CD14-positive monocyte (primary cell): ENCODE measurements at regions not wholly inside any gene's neighbourhood (a gene's known extent, or its start where the extent isn't known, plus 50 kb on each side); places are given as distances from the start of the nearest gene placed in this dataset.

Experiments
- DNase-seq, 3 donors: peaks; one replicate each; pipeline ENCODE4 v3.0.0-alpha.2; 2011 to 2022
- H2AFZ ChIP-seq: 2 replicates; pipeline ENCODE4 v1.6.0; 2012; ENCODE audit warnings: mild to moderate bottlenecking, low read depth, low read length, inconsistent platforms; ENCODE audit not compliant: insufficient read depth, poor library complexity, severe bottlenecking
- H3K27ac ChIP-seq, 2 donors: 1 replicate in 1 of 2; 2 replicates in 1 of 2; pipeline ENCODE4 v1.5.1; 2012 to 2013; ENCODE audit warnings: low read length in 2 of 2, control low read depth in 1 of 2, inconsistent platforms in 1 of 2, low read depth in 1 of 2, mild to moderate bottlenecking in 1 of 2
- H3K27me3 ChIP-seq, 2 donors: one replicate each; pipeline versions ENCODE4 v1.6.0 to v1.6.1; 2011 to 2013; ENCODE audit warnings: low read length in 2 of 2; ENCODE audit not compliant: control insufficient read depth in 2 of 2, insufficient read depth in 2 of 2
- H3K36me3 ChIP-seq, 2 donors: replicated peaks in 1 of 2; 1 replicate in 1 of 2; 2 replicates in 1 of 2; pipeline versions ENCODE4 v1.5.1 to v1.6.1; 2012 to 2013; ENCODE audit warnings: low read length in 2 of 2, control low read depth in 1 of 2, inconsistent platforms in 1 of 2, mild to moderate bottlenecking in 1 of 2; ENCODE audit not compliant: insufficient read depth in 2 of 2, control insufficient read depth in 1 of 2
- H3K4me1 ChIP-seq, 2 donors: 1 replicate in 1 of 2; 2 replicates in 1 of 2; pipeline versions ENCODE4 v1.5.1 to v1.6.1; 2012 to 2013; ENCODE audit warnings: low read length in 2 of 2, control low read depth in 1 of 2, inconsistent platforms in 1 of 2, mild to moderate bottlenecking in 1 of 2, moderate library complexity in 1 of 2; ENCODE audit not compliant: insufficient read depth in 2 of 2, control insufficient read depth in 1 of 2
- H3K4me2 ChIP-seq: replicated peaks from 2 replicates; pipeline ENCODE3; 2012; ENCODE audit warnings: low read length, moderate library complexity, mild to moderate bottlenecking; ENCODE audit not compliant: poor library complexity, severe bottlenecking; ENCODE audit errors: extremely low read depth
- H3K4me3 ChIP-seq, 3 experiments: fragments of 200-600 bp in 1 of 3; sonication (generic) in 1 of 3; replicated peaks in 1 of 3; 1 replicate in 2 of 3; 2 replicates in 1 of 3; pipeline ENCODE4 v1.5.1; 2011 to 2013; ENCODE audit warnings: low read length in 3 of 3, mild to moderate bottlenecking in 3 of 3, control low read depth in 2 of 3, low read depth in 2 of 3, inconsistent platforms in 1 of 3, moderate library complexity in 1 of 3
- H3K79me2 ChIP-seq: 2 replicates; pipeline ENCODE4 v1.6.0; 2012; ENCODE audit warnings: mild to moderate bottlenecking, control low read depth, inconsistent platforms, low read length, moderate library complexity; ENCODE audit not compliant: insufficient read depth
- H3K9ac ChIP-seq: 2 replicates; pipeline ENCODE4 v1.6.0; 2017; ENCODE audit warnings: low read length, mild to moderate bottlenecking; ENCODE audit not compliant: insufficient read depth, poor library complexity, severe bottlenecking
- H3K9me3 ChIP-seq, 2 donors: replicated peaks in 1 of 2; 1 replicate in 1 of 2; 2 replicates in 1 of 2; pipeline versions ENCODE4 v1.5.1 to v1.6.1; 2012 to 2013; ENCODE audit warnings: low read length in 2 of 2, control low read depth in 1 of 2; ENCODE audit not compliant: control insufficient read depth in 1 of 2, insufficient read depth in 1 of 2
- H4K20me1 ChIP-seq: 2 replicates; pipeline ENCODE4 v1.6.0; 2012; ENCODE audit warnings: mild to moderate bottlenecking, low read length, control low read depth, moderate library complexity; ENCODE audit not compliant: insufficient read depth
- H3K27ac Mint-ChIP-seq, 7 donors: one replicate each; pipeline ENCODE4 v1.8.0; 2020; ENCODE audit warnings: mild to moderate bottlenecking in 7 of 7, mixed read lengths in 7 of 7, moderate library complexity in 6 of 7, inconsistent platforms in 2 of 7
- H3K27me3 Mint-ChIP-seq, 3 donors: one replicate each; pipeline ENCODE4 v1.8.0; 2021 to 2022; ENCODE audit warnings: low read depth in 3 of 3, mild to moderate bottlenecking in 3 of 3, mixed read lengths in 3 of 3, moderate library complexity in 3 of 3, inconsistent platforms in 1 of 3
- H3K36me3 Mint-ChIP-seq, 2 donors: one replicate each; pipeline ENCODE4 v1.8.0; 2020; ENCODE audit warnings: mixed read lengths in 2 of 2, inconsistent platforms in 1 of 2, mild to moderate bottlenecking in 1 of 2
- H3K4me1 Mint-ChIP-seq: one replicate; pipeline ENCODE4 v1.8.0; 2020; ENCODE audit warnings: mild to moderate bottlenecking, mixed read lengths
- H3K4me3 Mint-ChIP-seq, 2 donors: one replicate each; pipeline ENCODE4 v1.8.0; 2020; ENCODE audit warnings: mild to moderate bottlenecking in 2 of 2, mixed read lengths in 2 of 2, moderate library complexity in 1 of 2
- H3K9me3 Mint-ChIP-seq, 7 donors: one replicate each; pipeline ENCODE4 v1.8.0; 2020 to 2022; ENCODE audit warnings: mixed read lengths in 7 of 7, mild to moderate bottlenecking in 6 of 7, moderate library complexity in 6 of 7, inconsistent platforms in 2 of 7
- WGBS: methylation state at CpG from one replicate; pipeline ENCODE4 v1.1.5; 2013; ENCODE audit warnings: missing lambda C conversion rate; ENCODE audit not compliant: insufficient coverage; 5-methylcytosine and 5-hydroxymethylcytosine counted together
- intact Hi-C, 2 donors: fragments of 100-400 bp; cut with micrococcal nuclease; formaldehyde crosslinking; loops; one replicate each; pipeline versions ENCODE4 v1.15.0 to v1.15.1; 2023
- TF ChIP-seq, protein P1 (sequence below): fragments of 200-600 bp; IDR thresholded peaks from one replicate; pipeline ENCODE4 v1.8.0; 2022; ENCODE audit warnings: antibody characterized with exemption, mild to moderate bottlenecking

DNA sequence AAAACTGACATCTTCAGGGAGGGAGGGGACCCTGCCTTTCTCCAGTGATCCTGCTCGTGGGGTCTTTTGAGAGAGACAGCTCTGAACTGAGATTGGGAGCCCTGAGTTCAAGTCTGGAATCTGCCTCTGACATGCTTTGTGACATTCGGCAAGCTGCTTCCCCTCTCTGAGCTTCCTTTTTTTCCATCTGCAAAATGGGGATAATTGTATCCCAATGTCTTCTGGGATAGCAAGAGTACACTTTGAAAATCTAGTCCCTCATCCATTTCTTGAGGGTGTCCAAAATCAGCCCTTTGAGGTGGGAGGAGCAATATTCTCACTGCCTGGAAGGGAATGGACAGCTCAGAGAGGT is 186.3 kb downstream of the RGS3 start:
- Mint-ChIP-seq H3K4me3 (no peak overlapping the region), H3K9me3 (no peaks in the 10 kb centered on the region), H3K27ac (no peak overlapping the region), H3K36me3 (no peaks in the 10 kb centered on the region), H3K4me1 (no peaks in the 10 kb centered on the region), H3K27me3 (peaks cover 0 to 10% (median 3%) of the 10 kb centered on the region in 3 donors)
- no peaks in the 10 kb centered on the region for H4K20me1 ChIP-seq
- no peak overlapping the region for H3K9ac ChIP-seq
- DNase-seq: no peak
- no peaks in the 10 kb centered on the region for H3K36me3 ChIP-seq
- no peak overlapping the region for H3K4me2 ChIP-seq
- no peaks in the 10 kb centered on the region for H3K27me3 ChIP-seq
- H3K79me2 ChIP-seq: no peaks in the 10 kb centered on the region
- no CpG with 5 or more reads among the region's 2 CpGs for WGBS
- H3K9me3 ChIP-seq: no peaks in the 10 kb centered on the region
- no peaks in the 10 kb centered on the region for H3K4me1 ChIP-seq
- H3K4me3 ChIP-seq: no peak overlapping the region
- no peak overlapping the region for H2AFZ ChIP-seq
- TF ChIP-seq, protein P1, sequence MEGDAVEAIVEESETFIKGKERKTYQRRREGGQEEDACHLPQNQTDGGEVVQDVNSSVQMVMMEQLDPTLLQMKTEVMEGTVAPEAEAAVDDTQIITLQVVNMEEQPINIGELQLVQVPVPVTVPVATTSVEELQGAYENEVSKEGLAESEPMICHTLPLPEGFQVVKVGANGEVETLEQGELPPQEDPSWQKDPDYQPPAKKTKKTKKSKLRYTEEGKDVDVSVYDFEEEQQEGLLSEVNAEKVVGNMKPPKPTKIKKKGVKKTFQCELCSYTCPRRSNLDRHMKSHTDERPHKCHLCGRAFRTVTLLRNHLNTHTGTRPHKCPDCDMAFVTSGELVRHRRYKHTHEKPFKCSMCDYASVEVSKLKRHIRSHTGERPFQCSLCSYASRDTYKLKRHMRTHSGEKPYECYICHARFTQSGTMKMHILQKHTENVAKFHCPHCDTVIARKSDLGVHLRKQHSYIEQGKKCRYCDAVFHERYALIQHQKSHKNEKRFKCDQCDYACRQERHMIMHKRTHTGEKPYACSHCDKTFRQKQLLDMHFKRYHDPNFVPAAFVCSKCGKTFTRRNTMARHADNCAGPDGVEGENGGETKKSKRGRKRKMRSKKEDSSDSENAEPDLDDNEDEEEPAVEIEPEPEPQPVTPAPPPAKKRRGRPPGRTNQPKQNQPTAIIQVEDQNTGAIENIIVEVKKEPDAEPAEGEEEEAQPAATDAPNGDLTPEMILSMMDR: no peak
- intact Hi-C loops: no loop called here
- no peak overlapping the region for H3K27ac ChIP-seq

DNA sequence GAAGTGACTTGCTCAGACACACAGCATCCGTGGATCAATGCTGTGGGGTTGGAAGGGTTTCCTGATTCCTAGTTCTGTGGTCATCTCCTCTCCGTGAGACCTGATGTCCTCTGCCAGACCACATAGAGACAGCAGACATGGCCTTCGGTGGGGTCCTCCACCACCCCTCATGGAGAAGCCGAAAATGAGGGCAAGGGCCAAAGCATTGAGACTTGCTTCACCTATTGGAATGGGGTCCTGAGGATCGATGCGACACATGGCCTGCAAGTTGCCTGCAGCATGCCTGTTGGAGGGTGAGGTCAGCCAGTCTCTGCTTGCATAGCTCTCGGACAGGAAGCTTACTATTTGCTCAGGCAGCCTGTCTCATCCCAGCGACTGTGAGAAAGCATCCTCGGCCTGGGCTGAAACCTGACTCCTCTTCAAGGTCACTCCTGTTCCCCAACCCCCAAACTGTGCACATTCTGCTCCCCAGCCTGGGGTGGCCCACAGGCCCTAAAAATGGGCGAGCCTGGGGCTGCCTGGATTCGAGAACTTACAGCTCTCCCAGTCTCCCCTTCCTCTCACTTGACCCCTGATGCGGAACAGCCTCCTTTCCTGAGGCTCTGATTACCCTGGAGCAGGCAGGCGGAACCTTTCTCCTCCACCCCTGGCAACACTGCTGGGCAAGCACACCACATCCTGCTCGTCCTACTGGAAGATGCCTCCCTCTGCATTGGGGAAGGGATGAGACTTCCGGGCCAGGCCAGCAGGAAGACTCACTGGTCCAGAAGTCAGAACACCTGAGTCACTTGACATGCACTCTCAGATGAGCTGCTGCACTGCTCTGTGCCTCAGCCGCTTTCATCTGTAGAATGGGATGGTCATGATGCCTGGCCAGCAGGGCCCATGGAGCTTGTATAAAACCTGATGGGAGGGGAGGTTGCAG is 186.9 kb downstream of the RGS3 start:
- Mint-ChIP-seq H3K27ac (peak overlapping the region in 1 of 7 donors; percentile 14), H3K9me3 (no peaks in the 10 kb centered on the region), H3K27me3 (peaks cover 0 to 9% (median 3%) of the 10 kb centered on the region in 3 donors), H3K4me1 (peaks cover 5% of the 10 kb centered on the region), H3K36me3 (no peaks in the 10 kb centered on the region), H3K4me3 (no peak overlapping the region)
- no peak for DNase-seq
- Histone ChIP-seq H4K20me1 (no peaks in the 10 kb centered on the region), H3K27me3 (no peaks in the 10 kb centered on the region), H3K79me2 (no peaks in the 10 kb centered on the region), H2AFZ (no peak overlapping the region), H3K36me3 (no peaks in the 10 kb centered on the region), H3K4me2 (no peak overlapping the region), H3K4me1 (peaks cover 0 to 5% of the 10 kb centered on the region in 2 donors), H3K27ac (no peak overlapping the region), H3K9me3 (no peaks in the 10 kb centered on the region), H3K4me3 (no peak overlapping the region), H3K9ac (no peak overlapping the region)
- TF ChIP-seq, protein P1: no peak
- 86% methylated on average over 16 of the region's 16 CpGs for WGBS
- intact Hi-C loops: no loop called here
